Keratinocyte (primary cell): ENCODE measurements at regions not wholly inside any gene's neighbourhood (a gene's known extent, or its start where the extent isn't known, plus 50 kb on each side); places are given as distances from the start of the nearest gene placed in this dataset.

ENCODE experiments used
- DNase-seq: peaks from one replicate; pipeline ENCODE4 v3.0.0-alpha.2; 2011; ENCODE audit warnings: low read depth, missing footprints, low spot score
- FAIRE-seq: peaks from 2 replicates; lab custom pipeline; 2011; peaks lifted over from hg19 to GRCh38; lab: Jason Lieb, UNC
- H2AFZ ChIP-seq: 2 replicates; pipeline ENCODE4 v1.6.0; 2012; ENCODE audit warnings: low read length, control low read depth, inconsistent platforms; ENCODE audit not compliant: control insufficient read depth
- H3K27ac ChIP-seq: 2 replicates; pipeline ENCODE4 v1.5.1; 2011; ENCODE audit warnings: low read length; ENCODE audit not compliant: control insufficient read depth, insufficient read depth
- H3K27me3 ChIP-seq: 3 replicates; pipeline ENCODE4 v1.6.0; 2011; ENCODE audit warnings: low read length; ENCODE audit not compliant: control insufficient read depth, insufficient read depth; ENCODE audit errors: extremely low read depth
- H3K36me3 ChIP-seq, 2 experiments: 2 replicates in 1 of 2; 3 replicates in 1 of 2; pipeline ENCODE4 v1.5.1; 2011; ENCODE audit warnings: low read length in 2 of 2, mild to moderate bottlenecking in 1 of 2; ENCODE audit not compliant: control insufficient read depth in 2 of 2, insufficient read depth in 2 of 2; ENCODE audit errors: extremely low read depth in 1 of 2
- H3K4me1 ChIP-seq: 3 replicates; pipeline ENCODE4 v1.5.1; 2011; ENCODE audit warnings: low read length; ENCODE audit not compliant: control insufficient read depth, insufficient read depth; ENCODE audit errors: extremely low read depth
- H3K4me2 ChIP-seq: 3 replicates; pipeline ENCODE4 v1.6.0; 2011; ENCODE audit warnings: low read depth, low read length; ENCODE audit not compliant: control insufficient read depth, insufficient read depth; ENCODE audit errors: extremely low read depth
- H3K4me3 ChIP-seq, 3 experiments: fragments of 200-600 bp in 1 of 3; sonication (generic) in 1 of 3; 2 replicates in 2 of 3; 3 replicates in 1 of 3; pipeline ENCODE4 v1.5.1; 2011 to 2016; ENCODE audit warnings: low read length in 3 of 3, mild to moderate bottlenecking in 3 of 3, control low read depth in 2 of 3, inconsistent platforms in 1 of 3, low read depth in 1 of 3, mixed read lengths in 1 of 3, mixed run types in 1 of 3, moderate library complexity in 1 of 3; ENCODE audit not compliant: control insufficient read depth in 2 of 3, insufficient read depth in 2 of 3; ENCODE audit errors: extremely low read depth in 1 of 3
- H3K79me2 ChIP-seq: 2 replicates; pipeline ENCODE4 v1.6.0; 2012; ENCODE audit warnings: low read length; ENCODE audit not compliant: control insufficient read depth, insufficient read depth
- H3K9ac ChIP-seq: 3 replicates; pipeline ENCODE4 v1.6.0; 2011; ENCODE audit warnings: low read length; ENCODE audit not compliant: control insufficient read depth, insufficient read depth; ENCODE audit errors: extremely low read depth
- H3K9me1 ChIP-seq: 3 replicates; pipeline ENCODE4 v1.6.0; 2011; ENCODE audit warnings: low read length; ENCODE audit not compliant: control insufficient read depth, insufficient read depth; ENCODE audit errors: extremely low read depth
- H3K9me3 ChIP-seq: 2 replicates; pipeline ENCODE4 v1.5.1; 2012; ENCODE audit warnings: low read depth, low read length; ENCODE audit not compliant: control insufficient read depth
- H4K20me1 ChIP-seq: 3 replicates; pipeline ENCODE4 v1.6.0; 2011; ENCODE audit warnings: low read length; ENCODE audit not compliant: control insufficient read depth, insufficient read depth; ENCODE audit errors: extremely low read depth
- CTCF ChIP-seq, 3 experiments: IDR thresholded peaks in 1 of 3; conservative IDR thresholded peaks in 1 of 3; optimal IDR thresholded peaks in 1 of 3; 2 replicates in 2 of 3; 3 replicates in 1 of 3; pipeline versions ENCODE3 to v1.5.1; 2011; ENCODE audit warnings: low read length in 3 of 3, mild to moderate bottlenecking in 3 of 3, moderate library complexity in 2 of 3, control low read depth in 1 of 3, inconsistent platforms in 1 of 3; ENCODE audit not compliant: insufficient read depth in 2 of 3; ENCODE audit errors: extremely low read depth in 1 of 3
- EZH2 ChIP-seq: IDR thresholded peaks from one replicate; pipeline ENCODE4 v1.6.1; 2012; ENCODE audit warnings: inconsistent platforms, mild to moderate bottlenecking, low read length, moderate library complexity
- dilution Hi-C: fragments of 300-500 bp; cut with MboI; formaldehyde crosslinking; loops from one replicate; pipeline ENCODE4 v1.7.0; 2020; ENCODE audit warnings: low sequenced_read_pairs; ENCODE audit not compliant: extremely low pct_ligation_motif_present

DNA sequence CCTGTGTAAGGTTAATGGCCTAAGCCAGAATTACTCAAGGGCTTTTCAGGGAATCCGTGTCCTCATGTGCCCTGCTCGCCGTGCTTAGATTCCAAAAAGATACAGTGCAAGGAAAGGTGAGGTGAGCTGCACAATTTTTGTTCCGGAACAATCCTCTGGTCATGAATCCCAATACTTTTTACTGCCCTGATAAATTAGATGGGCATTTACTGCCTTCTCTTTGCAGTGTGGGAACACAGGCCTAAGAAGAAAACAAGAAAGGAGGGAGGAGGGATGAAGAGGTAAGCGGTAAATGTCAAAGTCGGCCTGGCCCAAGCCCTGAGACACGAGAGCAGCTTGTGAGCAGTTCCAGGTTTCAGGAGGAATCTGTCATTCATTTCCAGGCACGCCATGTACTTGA lies 390.9 kb upstream of the SULF2 start:
- no peak for FAIRE-seq
- Histone ChIP-seq H3K79me2 (no peaks in the 10 kb centered on the region), H3K9ac (no peak overlapping the region), H3K4me1 (no peaks in the 10 kb centered on the region), H3K36me3 (no peaks in the 10 kb centered on the region), H3K4me2 (no peak overlapping the region), H3K4me3 (no peak overlapping the region), H2AFZ (no peak overlapping the region), H3K27me3 (peaks cover 33% of the 10 kb centered on the region), H3K9me3 (no peaks in the 10 kb centered on the region), H3K27ac (no peak overlapping the region), H3K9me1 (no peaks in the 10 kb centered on the region), H4K20me1 (no peaks in the 10 kb centered on the region)
- dilution Hi-C loops = no loop called here
- DNase-seq = no peak
- TF ChIP-seq EZH2 = no peak
- no peak for TF ChIP-seq CTCF (optimal IDR thresholded peaks at IDR 0.05 in 1 of 3, IDR thresholded peaks at IDR 0.05 in 1 of 3, conservative IDR thresholded peaks at IDR 0.05 in 1 of 3; ENCODE audit: extremely low read depth in 1 of 3, insufficient read depth in 2 of 3, low read length in 3 of 3)

DNA sequence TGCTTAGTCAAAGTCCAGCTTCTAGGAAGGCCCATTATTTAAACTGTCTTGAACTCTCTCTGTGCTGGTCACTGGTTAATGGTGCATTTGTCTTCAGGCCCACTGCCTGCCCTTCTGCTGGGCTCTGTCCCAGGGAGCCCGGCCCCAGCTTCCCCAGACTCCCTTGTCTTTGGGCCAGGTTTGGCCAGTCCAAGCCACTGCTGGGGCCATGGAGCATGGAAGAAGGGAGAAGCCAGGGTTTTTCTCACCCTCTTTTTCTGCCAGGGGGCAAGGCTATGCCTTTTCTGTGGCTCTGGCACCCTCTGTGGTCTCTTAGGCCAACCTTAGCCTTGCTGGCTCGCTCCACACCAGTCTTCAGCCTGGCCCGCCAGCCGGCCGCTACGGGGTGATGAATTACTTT lies 390.0 kb upstream of the SULF2 start:
- dilution Hi-C loops = no loop called here
- FAIRE-seq (no peak), DNase-seq (no peak)

More for the DNA sequence above, 390.0 kb upstream of the SULF2 start:
- TF ChIP-seq EZH2 = no peak
- no peak for TF ChIP-seq CTCF (optimal IDR thresholded peaks at IDR 0.05 in 1 of 3, IDR thresholded peaks at IDR 0.05 in 1 of 3, conservative IDR thresholded peaks at IDR 0.05 in 1 of 3; ENCODE audit: extremely low read depth in 1 of 3, insufficient read depth in 2 of 3, low read length in 3 of 3)
- H3K27me3 ChIP-seq = peaks cover 41% of the 10 kb centered on the region
- H3K27ac ChIP-seq = no peak overlapping the region
- no peak overlapping the region for H2AFZ ChIP-seq
- H3K4me3 ChIP-seq = no peak overlapping the region
- H3K9me3 ChIP-seq = no peaks in the 10 kb centered on the region
- H3K9me1 ChIP-seq = no peaks in the 10 kb centered on the region
- H3K4me1 ChIP-seq = no peaks in the 10 kb centered on the region
- H3K9ac ChIP-seq = no peak overlapping the region
- H4K20me1 ChIP-seq = no peaks in the 10 kb centered on the region
- no peaks in the 10 kb centered on the region for H3K36me3 ChIP-seq
- H3K4me2 ChIP-seq = no peak overlapping the region
- H3K79me2 ChIP-seq = no peaks in the 10 kb centered on the region
